Transverse colon (tissue), 4 donors: ENCODE measurements at regions not wholly inside any gene's neighbourhood (a gene's known extent, or its start where the extent isn't known, plus 50 kb on each side); places are given as distances from the start of the nearest gene placed in this dataset.

Experiments
- CTCF ChIP-seq, 5 experiments: fragments of 200-600 bp in 3 of 5; fragments of 450-650 bp in 2 of 5; sonication (generic) in 3 of 5; IDR thresholded peaks; 1 replicate in 2 of 5; 2 replicates in 3 of 5; pipeline ENCODE4 v1.5.1; 2016 to 2017; ENCODE audit warnings: antibody characterized with exemption in 5 of 5, inconsistent platforms in 3 of 5, mild to moderate bottlenecking in 2 of 5, moderate library complexity in 1 of 5
- EP300 ChIP-seq: sonication (generic); formaldehyde crosslinking; IDR thresholded peaks from one replicate; pipeline ENCODE4 v1.6.1; 2017; ENCODE audit warnings: antibody characterized with exemption, low read depth
- POLR2A ChIP-seq: fragments of 450-650 bp; IDR thresholded peaks from one replicate; pipeline ENCODE4 v1.6.1; 2016; ENCODE audit warnings: antibody characterized with exemption, mild to moderate bottlenecking, moderate library complexity
- POLR2AphosphoS5 ChIP-seq, 3 donors: sonication (generic); formaldehyde crosslinking; IDR thresholded peaks; one replicate each; pipeline ENCODE4 v1.6.1; 2016; ENCODE audit warnings: antibody characterized with exemption in 3 of 3

GRCh38 chr3:178329936-178330335 lies 206.3 kb upstream of the KCNMB2 start:
- TF ChIP-seq CTCF (IDR thresholded peaks at IDR 0.05) (no peak), POLR2AphosphoS5 (IDR thresholded peaks at IDR 0.05) (no peak), EP300 (no peak), POLR2A (no peak)
